HTR-8/SVneo (cell line): ENCODE measurements at regions not wholly inside any gene's neighbourhood (a gene's known extent, or its start where the extent isn't known, plus 50 kb on each side); places are given as distances from the start of the nearest gene placed in this dataset.

Source experiments
- DNase-seq: peaks from one replicate; pipeline ENCODE4 v3.0.0; 2011; ENCODE audit warnings: low spot score, mixed read lengths; ENCODE audit not compliant: insufficient read length
- FAIRE-seq: peaks from 2 replicates; lab custom pipeline; 2011; peaks lifted over from hg19 to GRCh38; lab: Jason Lieb, UNC

- no peak for DNase-seq
- no peak for FAIRE-seq
Observed at GRCh38 chr18:5651736-5652135, 107.9 kb upstream of the EPB41L3 start.

- FAIRE-seq = no peak
- no peak for DNase-seq
Observed at GRCh38 chr18:5649439-5649838, 105.6 kb upstream of the EPB41L3 start.

GRCh38 chr18:5646739-5647138 lies 102.9 kb upstream of the EPB41L3 start:
- no peak for DNase-seq
- FAIRE-seq = no peak

DNA sequence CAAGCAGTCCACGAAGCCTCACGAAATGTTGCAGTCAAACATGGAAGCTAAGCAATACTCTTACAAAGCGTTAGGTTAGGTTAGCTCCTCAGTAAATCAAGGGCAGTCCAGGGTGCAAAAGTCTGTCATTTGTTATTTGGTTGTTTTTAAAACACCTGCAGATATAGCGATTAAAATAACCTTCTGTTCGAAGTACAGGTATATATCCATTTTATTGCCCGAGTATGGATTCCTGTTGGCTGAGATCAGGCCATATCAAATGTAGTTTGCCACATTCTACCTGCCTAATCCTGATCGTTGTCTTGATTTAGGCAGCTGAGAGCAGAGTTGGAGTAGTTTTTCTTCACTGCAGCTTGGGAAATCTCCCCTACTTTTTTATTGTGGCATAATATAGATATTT lies 99.5 kb upstream of the EPB41L3 start:
- DNase-seq (no peak), FAIRE-seq (no peak)

- FAIRE-seq = no peak
- no peak for DNase-seq
Observed at GRCh38 chr18:5640939-5641338, 97.1 kb upstream of the EPB41L3 start.

DNA sequence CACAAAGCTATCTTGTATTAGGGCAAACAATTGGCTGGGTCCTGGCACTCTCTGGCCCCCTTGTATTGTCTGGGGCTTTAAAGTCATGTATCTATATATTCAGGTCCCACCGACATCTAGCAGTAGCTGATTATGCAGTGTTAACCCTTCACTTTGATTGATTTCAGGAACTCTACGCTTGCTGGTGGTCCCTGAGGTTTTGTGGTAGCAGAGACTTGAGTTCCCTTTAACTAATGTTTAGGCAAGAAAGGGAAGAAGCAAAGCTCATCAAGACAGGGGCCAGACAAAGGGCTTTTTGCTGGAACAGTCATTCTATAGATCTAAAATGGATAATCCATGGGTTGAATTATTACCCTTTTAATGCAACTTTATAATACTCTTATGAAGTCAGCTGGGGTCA lies 95.3 kb upstream of the EPB41L3 start:
- DNase-seq (no peak), FAIRE-seq (no peak)

DNA sequence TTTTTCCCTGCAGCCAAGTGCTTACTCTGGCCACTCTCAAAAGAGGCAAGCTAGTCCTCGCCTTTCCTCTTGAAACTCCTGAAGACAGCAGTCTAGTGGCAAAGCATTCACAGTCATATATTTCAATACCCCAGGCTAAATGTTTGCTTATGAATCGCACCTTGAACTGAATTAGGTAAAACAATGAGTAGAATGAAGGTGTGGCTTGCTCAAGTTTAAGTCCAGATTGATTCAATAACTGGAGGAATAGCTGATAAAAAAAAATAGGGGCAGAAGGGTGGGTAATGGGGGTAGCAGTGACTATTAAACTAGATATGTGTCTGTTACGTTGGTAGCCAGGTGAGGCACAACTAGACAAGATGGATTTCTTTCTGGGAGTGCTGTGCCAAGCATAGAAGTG lies 88.2 kb upstream of the EPB41L3 start:
- FAIRE-seq (no peak), DNase-seq (no peak)

DNA sequence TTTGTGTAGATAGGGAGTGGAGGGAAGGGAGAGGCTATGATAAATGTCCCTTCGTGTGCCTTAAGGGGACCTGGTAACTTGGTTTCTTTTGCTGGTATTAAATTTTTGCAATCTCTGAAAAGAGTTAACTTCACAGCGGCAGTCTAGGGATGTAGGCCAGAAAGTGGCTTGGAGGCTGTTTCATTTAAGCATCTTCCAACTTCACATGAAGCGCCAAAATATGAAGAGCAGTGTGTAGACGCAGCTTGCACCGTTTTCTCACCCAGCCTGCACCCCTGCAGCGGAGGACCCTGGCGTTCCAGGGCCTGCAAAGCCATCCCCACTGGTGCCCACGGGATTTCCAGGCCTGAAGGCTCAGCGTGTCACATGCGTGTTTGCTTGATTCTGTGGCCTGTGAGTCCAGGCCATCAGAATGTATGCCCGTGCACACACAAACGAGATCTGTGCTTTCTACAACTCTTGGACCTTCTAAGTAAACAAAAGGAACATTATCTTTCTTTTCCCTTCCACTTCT lies 87.2 kb upstream of the EPB41L3 start:
- no peak for DNase-seq
- FAIRE-seq = no peak

DNA sequence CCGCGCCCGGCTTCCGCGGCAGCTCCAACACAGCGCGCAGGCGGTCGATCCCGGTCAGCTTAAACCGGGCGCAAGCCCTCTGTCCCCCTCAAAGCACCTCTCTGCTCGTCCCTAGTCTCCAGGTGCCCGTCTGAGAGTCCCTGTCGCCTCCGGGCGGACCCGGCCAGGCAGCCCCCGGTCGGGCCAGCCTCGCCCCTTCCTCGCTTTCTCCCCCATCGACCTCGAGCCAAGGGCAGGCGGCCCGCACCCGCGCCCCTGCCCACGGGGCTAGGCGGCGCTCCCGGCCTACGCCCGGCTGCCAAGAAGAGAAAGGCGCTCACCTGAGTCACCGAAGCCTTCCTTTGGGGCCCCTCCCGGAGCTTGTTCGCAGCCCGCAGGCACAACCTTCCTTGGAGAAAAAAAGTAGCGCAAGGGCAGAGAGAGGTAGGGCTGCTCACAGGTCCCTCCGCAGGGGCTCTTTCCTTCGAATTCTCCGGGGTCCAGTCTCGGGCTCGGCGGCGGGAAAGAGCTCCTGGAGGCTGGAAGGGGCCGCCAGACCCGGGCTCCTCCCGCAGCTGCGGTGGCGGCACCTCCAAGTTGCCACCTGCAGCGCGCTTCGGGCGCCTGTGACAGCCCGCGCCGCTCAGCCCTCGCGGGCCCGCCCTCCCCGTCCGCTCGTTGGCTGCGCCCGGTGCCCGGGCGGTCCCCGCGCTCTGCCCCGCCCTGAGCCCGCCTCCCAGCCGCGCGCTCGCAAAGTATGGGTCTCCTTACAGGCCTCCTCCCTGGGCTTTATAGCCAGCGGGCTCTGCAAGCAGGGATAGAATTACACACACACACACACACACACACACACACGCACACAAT lies 86.5 kb upstream of the EPB41L3 start:
- FAIRE-seq (no peak), DNase-seq (no peak)

GRCh38 chr18:5628512-5629255 lies 84.9 kb upstream of the EPB41L3 start:
- DNase-seq (no peak), FAIRE-seq (no peak)

DNA sequence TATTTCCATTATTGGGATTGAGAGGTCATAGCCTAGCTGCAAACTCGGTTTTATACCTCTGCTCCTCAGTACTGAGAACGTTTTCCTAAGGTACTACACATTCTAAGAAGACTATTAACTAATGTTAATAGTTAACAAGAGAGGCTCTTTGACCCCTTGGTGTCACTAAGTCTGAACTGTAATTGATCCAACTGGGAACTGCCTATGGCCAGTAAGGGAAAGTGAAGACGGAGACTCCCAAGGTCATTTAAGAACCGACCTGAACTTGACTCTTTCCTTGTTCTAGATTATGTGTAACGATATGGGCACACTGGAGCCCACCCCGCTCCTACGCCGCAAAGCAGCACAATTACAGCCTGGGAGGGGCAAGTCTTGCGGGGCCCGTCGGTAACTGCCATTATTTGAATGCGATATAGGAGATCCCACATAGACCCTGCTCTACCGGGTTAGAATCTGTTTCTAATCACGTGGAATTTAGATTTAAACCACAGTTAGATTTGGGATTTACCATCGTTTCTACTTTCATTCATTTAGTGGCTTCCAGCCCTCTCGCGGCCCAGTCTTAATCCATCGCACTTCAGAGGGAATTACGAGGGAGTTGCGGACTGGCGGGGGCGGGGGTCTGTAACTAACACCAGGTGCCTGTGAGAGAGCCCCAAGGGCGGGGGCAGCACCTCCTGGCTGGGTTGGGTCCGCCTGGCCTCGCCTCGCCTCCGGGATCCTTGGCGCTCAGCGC lies 84.1 kb upstream of the EPB41L3 start:
- no peak for FAIRE-seq
- DNase-seq = no peak

GRCh38 chr18:5626130-5626880 lies 82.5 kb upstream of the EPB41L3 start:
- DNase-seq (no peak), FAIRE-seq (no peak)

- DNase-seq (no peak), FAIRE-seq (no peak)
Observed at GRCh38 chr18:5625076-5625475, 81.3 kb upstream of the EPB41L3 start.

DNA sequence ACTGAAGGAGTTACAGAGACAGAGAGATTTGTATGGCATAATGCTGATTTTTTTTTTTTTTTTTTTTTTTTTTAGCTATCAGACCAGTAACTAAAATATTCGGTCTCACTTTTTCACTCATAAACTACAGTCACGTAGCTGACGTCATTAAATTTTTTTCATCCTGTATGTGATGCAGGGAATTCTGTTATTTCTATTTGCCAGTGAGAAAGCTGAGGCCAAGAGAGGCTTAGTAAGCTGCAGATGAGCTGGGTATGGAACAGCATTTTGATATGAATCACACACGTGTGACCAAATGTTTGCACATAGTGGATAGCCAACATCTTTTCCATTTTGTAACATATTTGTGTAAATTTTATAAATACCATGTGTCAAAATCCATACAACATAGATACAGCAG lies 79.1 kb upstream of the EPB41L3 start:
- FAIRE-seq = no peak
- no peak for DNase-seq

- DNase-seq = no peak
- FAIRE-seq = no peak
Observed at GRCh38 chr18:5620289-5620688, 76.5 kb upstream of the EPB41L3 start.

GRCh38 chr18:5619376-5619775 lies 75.6 kb upstream of the EPB41L3 start:
- FAIRE-seq (no peak), DNase-seq (no peak)

DNA sequence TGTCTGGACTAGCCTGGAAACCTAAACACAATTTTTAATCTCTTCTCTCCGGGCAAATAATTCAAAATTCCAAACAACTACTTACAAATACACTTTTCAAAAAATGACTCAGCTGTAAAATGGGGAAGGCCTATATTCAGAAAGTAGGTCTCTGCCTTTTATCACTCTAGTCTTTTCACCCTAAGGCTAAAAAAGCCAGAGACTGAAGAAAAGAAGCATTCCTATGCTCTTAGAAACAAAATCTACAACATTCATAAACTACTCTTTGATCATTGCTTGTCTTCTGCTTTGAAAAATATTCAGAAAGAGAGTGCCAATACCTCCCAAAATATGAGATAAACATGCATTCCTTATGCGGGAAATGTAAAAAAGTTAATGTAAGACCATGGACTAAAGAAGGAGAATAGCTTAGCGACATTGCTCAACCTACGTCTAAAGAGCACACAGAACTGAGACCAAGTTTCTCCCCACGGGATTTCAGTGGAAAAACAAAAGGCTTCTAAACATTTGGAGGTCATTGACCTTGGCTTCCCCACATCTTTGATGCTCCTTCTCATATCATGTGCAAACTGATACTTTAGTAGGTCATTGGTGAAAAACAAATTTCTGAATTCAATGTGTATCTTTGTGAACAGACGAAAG lies 74.4 kb upstream of the EPB41L3 start:
- no peak for DNase-seq
- no peak for FAIRE-seq

GRCh38 chr18:5611221-5611620 lies 67.4 kb upstream of the EPB41L3 start:
- FAIRE-seq (no peak), DNase-seq (no peak)

DNA sequence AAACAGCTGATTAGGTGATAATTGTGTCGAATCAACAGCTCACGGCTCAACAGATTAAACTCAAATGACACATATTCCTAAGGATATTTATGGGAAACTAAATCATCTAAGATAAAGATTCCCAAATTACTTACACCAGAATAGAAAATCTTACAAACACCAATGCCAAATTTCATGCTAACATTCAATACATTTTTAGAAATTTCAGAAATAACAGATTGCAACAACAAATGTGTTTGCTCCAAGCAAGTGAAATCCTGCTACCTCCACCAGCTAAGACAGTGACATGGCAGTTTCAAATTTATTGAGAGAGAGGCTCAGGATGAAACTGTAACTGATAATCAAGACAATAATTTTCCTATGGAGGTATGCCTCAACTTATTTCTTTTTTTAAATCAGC lies 65.0 kb upstream of the EPB41L3 start:
- FAIRE-seq = no peak
- no peak for DNase-seq

DNA sequence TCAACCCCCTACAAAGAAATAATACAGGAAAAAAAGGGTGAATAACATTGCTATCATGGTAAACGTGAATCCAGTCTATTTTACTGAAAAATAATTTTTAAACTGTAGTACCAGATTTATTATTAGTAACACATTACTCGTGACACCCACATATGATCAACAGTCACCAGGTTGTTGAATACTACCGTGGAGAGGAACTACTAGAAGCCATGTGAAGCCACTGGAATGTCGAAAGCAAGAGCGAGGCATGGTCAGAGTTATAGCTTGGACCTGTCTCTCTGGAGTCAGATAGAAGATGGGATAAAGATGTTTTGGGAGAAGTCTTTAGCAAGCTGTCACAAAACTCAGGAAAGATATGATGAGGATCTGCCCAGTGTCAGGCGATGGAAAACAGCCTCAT lies 63.2 kb upstream of the EPB41L3 start:
- DNase-seq = no peak
- no peak for FAIRE-seq
